ENCODE measurements at regions not wholly inside any gene's neighbourhood (a gene's known extent, or its start where the extent isn't known, plus 50 kb on each side); places are given as distances from the start of the nearest gene placed in this dataset.
"Not testable (repeated sequence)": the region's sequence is repeated elsewhere in the genome, so short reads cannot be mapped to it uniquely, and the experiment has no call there.

DNA sequence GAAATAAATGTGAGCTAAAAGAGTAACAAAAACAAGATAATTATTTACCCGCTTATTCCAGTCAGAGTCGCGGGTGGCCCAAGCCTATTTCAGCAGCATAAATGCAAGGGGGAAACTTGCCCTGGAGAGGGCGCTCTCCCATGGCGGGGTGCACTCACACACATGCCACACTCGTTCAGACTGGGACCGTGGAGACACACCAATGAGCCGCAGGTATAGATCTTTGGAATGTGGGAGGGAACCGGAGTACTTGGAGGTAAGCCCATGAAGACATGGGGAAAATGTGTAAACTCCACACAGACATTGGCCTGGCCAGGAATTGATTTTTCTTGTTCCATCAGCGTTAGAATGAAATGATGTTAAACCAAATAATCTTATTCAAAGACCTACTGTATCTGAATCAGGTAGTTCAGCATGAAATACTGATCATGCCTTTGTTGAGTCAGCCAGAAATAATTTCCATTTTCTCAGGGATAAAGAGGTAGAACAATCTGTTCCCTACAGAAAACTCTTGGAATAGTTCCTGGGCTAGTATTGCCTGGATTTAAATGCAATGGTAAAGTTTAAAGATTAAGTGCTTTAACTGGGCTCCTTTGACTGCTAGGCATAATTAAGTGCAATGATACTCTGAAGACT, 191.5 kb downstream of the MCHR2 start:
- DNase-seq (ENCODE audit: low spot score) = no peak

DNA sequence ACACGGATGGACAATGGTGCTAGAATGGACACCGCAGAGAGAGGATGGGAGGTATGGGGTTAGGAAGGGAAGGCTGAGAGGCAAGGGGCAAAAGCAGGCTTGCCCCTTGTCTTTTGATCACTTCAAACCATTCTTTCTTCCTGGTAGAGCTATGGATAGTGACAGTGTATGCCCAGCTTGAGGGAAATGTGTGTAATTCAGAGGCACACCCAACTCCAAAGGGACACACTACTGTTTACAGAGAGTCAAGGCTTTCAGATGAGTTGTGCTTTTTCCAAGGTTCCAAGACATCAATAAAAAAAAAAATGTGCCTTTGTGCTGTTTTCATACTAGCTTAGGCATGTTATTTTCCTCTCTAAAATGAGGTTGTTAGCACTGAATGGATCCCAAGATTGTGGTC, 185.0 kb downstream of the MCHR2 start:
- DNase-seq (ENCODE audit: low spot score) = no peak

DNA sequence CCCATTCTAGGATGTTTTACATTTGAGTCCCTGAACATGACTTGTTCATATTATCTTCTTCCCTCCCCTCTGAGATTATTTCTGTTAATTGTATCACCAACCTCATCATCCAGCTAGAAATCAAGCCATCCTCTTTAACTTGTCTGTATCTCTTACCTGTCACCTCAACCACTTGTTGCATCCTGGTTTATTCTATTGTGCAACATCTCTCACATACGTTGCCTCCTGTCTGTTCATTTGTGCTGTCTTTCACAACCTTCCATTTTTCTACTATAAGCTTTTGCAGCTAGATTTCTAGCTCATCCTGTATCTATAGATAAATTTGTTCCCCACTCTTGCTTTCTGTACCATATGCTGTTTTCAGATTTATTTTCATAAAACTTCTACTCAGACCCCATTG, 183.7 kb downstream of the MCHR2 start:
- no peak for DNase-seq (ENCODE audit: low spot score)

DNA sequence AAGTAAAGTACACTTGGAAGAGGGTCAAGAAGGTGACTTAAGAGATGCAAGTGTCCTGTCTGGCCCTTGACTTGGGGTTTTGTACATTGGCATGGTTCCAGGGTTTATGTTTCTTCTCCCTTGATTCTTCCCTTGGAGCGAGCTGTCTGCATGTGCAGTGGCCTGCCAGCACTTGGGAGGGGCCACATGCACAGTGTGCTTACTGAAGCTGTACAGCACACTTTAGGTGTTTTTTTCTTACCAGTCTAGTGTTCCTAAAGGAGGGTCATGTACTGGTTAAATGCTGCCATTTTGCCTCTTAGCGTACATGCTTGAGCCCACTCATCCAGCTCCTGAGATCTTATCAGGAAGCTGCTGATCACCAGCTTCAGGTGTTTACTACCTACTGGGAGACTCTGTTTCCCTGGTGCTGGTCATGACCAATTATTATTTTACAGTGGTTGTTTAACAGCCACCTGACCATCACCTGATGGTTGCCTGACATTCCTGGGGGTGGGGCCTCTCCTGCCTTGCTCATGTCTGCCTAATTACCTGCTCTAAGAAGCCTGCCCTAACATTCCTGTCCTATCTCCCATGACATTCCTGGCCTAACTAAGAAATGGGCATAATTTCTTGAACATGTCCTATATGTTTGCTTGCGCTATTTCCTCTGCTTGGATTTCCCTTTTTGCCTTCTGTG, 182.9 kb downstream of the MCHR2 start:
- no peak for DNase-seq (ENCODE audit: low spot score)

DNA sequence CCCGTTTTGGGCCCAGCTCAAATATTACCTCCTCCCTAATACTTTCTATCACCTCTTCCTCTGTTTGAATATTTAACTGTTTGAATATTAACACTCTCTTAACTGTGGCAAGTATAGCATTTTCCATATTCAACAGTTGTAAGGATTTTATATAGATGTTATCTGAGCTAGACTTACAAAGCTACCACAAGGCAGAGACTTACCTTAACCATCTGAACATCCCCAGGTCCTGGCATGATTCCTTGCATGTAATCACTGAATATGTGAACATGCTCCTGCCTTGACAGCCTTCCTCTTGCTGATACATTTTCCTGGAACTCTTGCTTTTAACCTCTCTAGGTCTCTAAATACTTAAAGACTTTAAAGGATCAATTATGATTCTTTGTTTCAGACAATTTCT, 182.4 kb downstream of the MCHR2 start:
- DNase-seq (ENCODE audit: low spot score) = no peak

DNA sequence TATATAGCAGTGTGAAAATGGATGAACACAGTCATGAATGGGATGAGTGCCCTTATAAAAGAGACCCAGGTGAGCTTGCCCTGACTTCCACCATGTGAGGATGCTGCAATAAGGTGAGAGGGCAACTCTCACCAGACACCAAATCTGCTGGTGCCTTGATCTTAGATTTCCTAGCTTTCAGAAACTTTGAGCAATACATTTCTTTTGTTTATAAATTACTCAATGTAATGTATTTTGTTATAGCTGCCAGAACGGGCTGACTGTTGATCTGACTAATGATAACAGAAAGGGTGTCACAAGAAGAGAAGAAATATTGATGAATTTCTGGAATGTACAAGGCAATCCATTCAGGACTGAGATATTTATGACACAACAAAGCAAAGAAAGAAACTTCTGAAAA, 180.5 kb downstream of the MCHR2 start:
- no peak for DNase-seq (ENCODE audit: low spot score)

DNA sequence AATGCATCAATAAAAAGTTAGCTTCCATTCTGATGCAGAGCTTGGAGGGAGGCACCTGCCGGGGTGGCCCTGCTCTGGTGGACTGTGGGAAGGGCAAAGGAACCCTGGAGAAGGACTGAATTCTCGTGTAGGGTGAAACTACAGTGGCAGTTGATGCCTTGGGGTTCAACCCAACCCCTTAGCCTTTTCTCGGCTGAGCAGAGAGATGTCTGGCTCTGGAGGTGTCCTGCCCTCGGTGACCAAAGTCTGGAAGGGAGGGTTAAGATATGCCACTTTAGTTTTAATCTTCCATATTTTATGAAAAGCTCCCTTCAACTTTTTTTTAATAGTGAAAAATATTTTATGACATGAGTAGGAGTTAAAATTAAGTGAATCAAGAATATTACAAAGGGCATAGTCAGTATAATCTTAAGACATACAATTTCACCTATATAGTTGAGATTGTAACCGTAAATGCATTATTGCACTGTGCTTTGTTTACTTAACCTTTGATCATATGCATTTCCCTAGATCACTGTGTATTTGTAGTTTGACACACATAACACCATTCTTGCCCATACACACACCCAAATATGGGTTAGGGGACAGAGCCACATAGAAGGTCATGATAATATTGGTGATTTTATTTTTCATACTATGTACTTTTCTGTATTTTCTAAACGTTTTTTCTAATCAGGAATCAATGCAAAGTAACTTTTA, 179.6 kb downstream of the MCHR2 start:
- DNase-seq (ENCODE audit: low spot score) = no peak

DNA sequence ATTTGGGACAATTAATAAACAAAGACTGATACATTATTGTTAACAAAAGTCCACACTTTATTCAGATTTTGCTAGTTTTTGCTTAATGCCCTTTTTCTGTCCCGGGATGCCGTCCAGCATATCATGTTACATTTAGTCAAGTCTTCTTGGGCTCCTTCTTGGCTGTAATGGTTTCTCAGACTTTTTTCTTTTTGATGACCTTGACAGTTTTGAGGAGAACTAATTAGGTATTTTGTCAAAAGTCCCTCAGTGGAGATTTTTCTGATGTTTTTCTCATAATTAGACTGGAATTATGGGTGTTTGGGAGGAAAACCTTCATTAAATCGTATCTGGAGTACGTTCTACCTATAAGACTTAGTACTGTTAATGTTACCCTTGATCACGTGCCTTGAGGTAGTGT, 177.2 kb downstream of the MCHR2 start:
- DNase-seq (ENCODE audit: low spot score) = no peak

DNA sequence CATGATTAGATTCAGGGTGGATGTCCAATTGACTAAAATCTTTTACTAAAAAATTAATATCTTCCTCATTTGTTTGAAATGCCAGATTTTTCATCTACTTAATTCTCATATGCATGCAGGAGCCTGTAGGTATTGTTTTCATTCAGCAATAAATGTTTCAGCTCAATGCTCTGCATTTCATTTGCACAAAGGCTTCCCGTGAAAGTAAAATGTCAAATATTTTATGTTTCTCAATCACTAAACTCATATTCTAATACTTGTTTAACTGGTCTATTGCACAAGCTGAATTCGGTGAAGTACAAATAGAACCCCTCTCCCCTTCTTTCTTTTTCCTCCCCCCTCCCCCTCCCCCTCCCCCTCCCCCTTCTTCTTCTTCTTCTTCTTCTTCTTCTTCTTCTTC, 175.9 kb downstream of the MCHR2 start:
- DNase-seq (ENCODE audit: low spot score) = no peak

DNA sequence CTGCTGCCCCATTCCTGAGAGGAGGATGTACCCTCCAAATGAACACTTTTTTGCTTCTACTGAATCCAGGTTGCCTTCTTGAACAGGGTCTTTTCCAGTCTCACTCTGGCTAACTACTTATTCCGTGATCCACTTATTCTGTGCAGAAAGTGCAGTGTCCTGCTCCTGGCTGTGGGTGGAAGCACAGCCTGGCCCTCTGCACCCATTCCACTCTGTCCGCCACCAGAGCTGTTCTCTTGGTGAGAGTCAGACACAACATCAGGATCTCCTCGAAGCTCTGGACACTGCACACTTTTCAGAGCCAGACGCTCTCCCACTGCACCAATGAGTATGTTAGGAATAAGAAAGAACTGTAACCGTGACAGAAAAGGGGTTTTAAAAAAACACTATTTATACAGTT, 174.2 kb downstream of the MCHR2 start:
- no peak for DNase-seq (ENCODE audit: low spot score)

DNA sequence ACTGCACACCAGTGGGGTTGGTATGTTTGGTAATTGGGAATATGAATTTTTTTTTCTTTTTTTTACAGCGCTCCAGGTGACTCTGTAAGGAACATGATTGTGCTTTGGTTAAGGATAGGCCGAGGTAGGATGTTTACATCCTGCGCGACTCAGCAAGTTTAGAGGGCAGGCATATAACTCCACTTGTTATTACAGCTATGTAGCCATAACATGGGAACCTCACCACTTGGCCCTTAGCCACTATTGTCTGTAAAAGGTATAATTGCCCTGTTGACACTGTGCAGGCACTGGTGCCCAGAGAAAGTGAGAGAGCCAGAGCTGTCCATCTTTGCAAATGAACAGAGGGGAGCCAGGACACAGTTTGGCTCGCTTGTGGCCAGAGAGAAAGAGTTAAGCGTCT, 172.9 kb downstream of the MCHR2 start:
- DNase-seq (ENCODE audit: low spot score) = no peak

DNA sequence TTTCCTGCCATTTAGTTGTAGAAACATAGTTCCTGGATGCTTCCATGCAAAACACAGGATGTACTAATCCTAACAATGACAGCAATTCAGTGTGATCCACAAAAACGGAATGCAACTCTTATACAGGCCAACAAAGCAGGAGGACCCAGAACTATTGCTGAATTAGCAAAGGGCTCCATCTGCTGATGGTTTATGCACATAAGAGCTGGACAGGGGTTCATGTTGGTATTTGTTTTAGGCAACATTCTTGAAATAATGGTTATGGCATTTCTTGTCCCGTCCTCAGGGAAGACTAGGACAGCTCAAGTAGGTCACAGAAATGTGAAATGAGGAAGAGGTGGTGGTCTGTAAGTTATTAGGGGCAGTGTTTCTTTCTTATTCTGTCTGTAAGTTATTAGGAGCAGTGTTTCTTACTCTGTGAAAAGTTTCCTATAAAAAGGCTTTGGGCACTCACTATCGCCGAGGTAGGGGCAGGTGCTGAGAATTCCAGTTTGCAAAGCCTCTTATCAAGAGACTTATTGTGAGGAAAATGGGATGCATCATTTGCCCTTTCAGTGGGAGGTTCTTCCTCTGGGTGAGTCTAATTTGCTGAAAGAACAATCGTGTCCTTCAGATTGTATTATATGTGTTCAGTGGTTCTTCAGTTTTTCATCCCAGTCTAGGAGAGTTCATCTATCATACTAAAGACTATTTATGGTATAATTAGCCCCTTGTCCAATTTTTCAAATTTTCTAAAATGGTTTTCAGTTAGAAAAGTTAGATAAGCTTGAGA, 171.1 kb downstream of the MCHR2 start:
- DNase-seq (ENCODE audit: low spot score) = peak; percentile 72

DNA sequence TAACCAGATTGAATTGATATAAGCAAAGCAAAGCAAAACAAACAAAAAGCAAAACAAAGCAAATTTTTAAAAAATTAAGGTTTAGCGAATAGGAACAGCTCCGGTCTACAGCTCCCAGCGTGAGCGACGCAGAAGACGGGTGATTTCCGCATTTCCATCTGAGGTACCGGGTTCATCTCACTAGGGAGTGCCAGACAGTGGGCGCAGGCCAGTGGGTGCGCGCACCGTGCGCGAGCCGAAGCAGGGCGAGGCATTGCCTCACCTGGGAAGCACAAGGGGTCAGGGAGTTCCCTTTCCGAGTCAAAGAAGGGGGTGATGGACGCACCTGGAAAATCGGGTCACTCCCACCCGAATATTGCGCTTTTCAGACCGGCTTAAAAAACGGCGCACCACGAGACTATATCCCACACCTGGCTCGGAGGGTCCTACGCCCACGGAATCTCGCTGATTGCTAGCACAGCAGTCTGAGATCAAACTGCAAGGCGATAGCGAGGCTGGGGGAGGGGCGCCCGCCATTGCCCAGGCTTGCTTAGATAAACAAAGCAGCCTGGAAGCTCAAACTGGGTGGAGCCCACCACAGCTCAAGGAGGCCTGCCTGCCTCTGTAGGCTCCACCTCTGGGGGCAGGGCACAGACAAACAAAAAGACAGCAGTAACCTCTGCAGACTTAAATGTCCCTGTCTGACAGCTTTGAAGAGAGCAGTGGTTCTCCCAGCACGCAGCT, 170.3 kb downstream of the MCHR2 start:
- DNase-seq (ENCODE audit: low spot score) = not testable (repeated sequence)

DNA sequence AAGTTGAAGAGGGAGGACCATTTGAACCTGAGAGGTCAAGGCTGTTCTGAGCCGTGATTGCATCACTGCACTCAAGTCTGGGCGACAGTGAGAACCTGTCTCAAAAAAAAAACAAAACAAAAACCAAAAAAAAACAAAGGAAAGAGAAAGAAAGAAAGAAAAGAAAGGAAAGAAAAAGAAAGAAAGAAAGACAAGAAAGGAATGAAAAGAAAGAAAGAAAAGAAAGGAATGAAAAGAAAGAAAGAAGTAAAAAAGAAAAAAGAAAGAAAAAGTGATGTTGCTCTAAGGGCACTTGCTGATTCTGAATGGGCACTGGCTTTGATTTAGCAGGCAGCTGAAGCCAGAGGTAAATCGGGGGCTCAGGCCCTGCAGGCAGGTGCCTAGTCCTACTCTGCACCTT, 161.0 kb downstream of the MCHR2 start:
- DNase-seq (ENCODE audit: low spot score) = no peak

DNA sequence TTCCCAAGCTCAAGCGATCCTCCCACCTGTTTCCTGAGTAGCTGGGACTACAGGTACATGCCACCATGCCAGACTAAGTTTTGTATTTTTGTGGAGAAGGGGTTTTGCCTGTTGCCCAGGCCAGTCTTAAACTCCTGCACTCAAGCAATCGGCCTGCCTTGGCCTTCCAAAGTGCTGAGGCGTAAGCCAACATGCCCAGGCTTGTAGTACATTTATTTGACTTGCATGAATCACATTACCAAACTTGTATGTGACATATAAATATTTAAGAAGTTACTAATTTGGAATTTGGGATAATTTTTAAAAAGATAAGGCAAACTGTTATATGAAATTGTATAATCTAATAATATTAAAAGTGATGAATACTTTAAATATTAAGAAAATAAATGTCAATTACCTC, 157.6 kb downstream of the MCHR2 start:
- DNase-seq (ENCODE audit: low spot score) = no peak

DNA sequence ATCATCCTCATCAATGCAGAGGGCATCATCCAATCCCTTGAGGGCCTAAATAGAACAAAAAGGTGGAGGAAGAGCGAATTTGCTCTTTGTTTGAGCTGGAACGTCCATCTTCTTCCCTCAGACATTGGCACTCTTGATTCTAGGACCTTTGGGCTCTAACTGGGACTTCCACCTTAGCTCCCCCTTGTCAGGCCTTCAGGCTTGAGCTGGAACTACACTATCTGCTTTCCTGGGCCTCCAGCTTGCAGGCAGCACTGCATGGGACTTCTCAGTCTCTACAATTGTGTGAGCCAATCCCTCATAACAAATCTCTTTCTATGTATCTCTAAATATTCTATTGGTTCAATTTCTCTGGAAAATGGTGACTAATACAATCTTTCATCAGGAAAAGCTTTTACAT, 155.4 kb downstream of the MCHR2 start:
- no peak for DNase-seq (ENCODE audit: low spot score)

DNA sequence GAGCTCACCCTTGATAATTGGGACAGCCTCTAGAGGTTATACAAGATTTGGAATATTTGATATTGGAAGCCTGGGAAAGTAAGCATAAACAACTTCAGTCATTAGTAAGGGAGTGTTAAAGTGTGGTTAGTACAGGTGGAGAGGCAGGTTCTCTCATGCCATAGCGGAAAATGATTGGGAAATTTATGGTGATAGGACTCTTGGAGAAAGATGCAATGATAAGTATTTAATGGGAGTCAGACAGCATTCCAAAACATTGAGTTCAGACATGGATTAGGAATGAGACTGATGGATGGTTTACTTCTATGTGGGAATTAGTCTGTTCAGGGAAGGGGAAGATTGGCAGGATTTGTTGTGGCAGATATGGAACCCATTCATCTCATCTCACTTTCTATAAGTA, 152.7 kb downstream of the MCHR2 start:
- no peak for DNase-seq (ENCODE audit: low spot score)

DNA sequence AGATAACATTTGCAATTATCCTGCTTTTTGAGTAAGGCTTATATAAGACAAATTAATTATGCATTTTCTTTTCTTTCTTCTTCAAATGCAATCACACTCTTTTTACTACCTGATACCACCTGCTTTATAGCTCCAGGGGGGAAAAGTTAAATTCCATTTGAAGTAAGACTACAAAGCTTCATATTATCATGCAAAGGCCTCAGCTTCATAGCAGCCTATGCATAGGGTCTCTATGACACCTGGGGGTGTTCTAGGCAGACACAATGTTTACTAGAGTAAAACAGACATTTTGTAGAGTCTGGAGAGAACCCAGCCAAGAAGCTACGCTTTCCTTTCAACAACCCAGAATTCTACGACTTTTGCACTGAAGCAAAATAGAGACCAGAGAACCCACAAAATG, 148.0 kb downstream of the MCHR2 start:
- DNase-seq (ENCODE audit: low spot score) = no peak

DNA sequence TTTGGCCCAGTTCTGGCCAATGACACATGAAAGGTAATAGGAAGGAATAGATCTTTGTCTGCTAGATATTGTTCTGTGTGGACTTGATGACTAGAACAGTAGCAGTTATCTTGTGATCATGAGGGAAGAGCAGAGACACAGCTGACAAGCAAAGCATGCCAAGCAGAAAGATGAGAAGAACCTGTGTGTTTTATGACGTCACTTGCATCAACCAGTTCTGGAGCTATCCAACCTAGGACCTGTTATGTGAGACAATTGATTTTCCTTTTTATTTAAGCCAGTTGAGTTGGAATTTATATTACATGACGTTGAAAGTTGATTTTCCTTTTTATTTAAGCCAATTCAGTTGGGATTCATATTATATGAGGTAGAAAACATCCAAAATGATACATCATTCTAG, 143.2 kb downstream of the MCHR2 start:
- no peak for DNase-seq (ENCODE audit: low spot score)

DNA sequence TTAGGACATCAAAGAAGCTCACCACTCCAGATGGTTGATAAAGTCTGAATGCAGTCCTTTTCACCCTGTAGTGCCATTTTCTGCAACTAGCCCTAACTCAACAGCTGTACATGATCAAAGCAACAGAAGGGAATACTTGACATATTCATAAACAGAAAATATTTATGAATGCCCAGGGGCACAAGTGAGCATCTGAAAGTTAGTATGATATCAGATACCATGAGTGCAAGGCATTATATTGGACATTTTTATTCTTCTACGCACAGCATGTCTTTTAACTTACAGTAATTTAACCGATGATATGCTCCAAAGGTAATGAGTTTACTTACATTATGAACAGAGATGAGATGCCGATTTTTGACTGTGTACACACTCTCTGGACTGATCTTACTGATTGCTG, 142.0 kb downstream of the MCHR2 start:
- no peak for DNase-seq (ENCODE audit: low spot score)

DNA sequence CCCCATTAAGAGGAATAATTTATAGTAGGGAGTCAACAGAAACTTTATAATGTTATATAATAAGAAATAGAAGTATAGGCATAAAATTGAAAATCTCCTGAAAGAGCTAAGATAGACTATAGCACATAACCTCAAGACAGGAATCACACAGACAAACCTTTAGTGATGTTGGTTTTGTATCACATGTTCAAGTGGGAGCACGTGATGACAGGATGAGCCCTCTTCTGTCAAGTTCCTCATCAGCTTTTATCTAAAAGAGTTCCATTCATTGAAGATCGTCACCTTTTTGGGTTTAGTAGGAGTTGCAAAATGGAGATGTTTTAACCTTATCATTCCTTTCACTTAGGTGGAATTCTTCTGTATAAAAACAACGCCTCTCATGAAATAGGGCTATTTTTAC, 127.0 kb downstream of the MCHR2 start:
- no peak for DNase-seq (ENCODE audit: low spot score)

DNA sequence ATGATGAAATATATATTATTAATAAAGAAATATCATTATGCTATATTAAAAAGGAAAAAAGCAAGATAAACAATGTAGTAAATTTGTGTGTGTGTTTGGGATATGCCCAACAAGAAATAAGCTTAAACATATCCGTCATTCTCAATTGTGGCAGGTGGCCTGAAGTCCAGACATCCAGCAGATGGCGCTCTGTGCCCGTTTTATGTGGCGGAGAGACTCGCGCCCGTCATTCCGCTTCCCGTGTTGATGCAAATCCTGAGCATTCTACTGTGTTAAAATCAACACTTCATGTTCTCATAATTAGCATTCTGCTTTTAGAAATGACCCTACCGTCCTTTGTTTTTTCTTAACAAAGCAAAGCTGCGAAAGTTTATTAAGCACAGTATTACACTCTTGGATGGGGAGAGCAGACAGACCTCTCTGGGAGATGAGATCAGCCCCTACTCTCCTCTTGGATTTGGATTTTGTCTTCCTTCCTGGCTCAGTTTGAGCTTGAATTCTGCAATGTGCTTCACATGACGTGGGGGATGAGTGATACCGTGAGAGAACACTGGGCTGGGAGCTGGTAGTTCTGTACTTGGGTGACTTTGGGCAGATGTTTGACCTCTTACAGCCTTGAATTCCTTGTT, 125.8 kb downstream of the MCHR2 start:
- peak; percentile 80 for DNase-seq (ENCODE audit: low spot score)

All from cerebellar cortex (tissue), 1 donor.